OCI-LY7 (cell line): ENCODE measurements at regions not wholly inside any gene's neighbourhood (a gene's known extent, or its start where the extent isn't known, plus 50 kb on each side); places are given as distances from the start of the nearest gene placed in this dataset.

Experiments used
- BruUV-seq: library from RNA; stranded (reverse); fragments of 400-500 nt; replicated peaks from 2 replicates; lab custom pipeline; 2021; lab: Mats Ljungman, UMichigan
- CTCF ChIA-PET: fragments of 300-600 bp; sonication (Branson Sonifier 250); formaldehyde crosslinking; loops from one replicate; lab custom pipeline; 2022; ENCODE audit warnings: antibody characterized with exemption; ENCODE audit not compliant: unreplicated experiment; lab: Charles Lee
- POLR2A ChIA-PET: fragments of 300-600 bp; sonication (Branson Sonifier 250); formaldehyde crosslinking; loops from one replicate; lab custom pipeline; 2022; ENCODE audit warnings: antibody characterized with exemption; lab: Charles Lee
- DNase-seq: peaks from one replicate; pipeline ENCODE4 v3.0.0-alpha.2; 2015; ENCODE audit warnings: low spot score
- H2AFZ ChIP-seq: fragments of 200-600 bp; sonication (generic), shearing (Covaris generic); 2 replicates; pipeline ENCODE4 v1.6.1; 2014; ENCODE audit warnings: mild to moderate bottlenecking, antibody characterized with exemption, low read length, moderate library complexity
- H3K27ac ChIP-seq: fragments of 200-600 bp; sonication (generic); 2 replicates; pipeline ENCODE4 v1.5.1; 2014; ENCODE audit warnings: mixed run types, low read depth, mild to moderate bottlenecking, moderate library complexity, low read length, inconsistent platforms; ENCODE audit not compliant: poor library complexity, severe bottlenecking
- H3K36me3 ChIP-seq: fragments of 200-600 bp; sonication (generic); 2 replicates; pipeline ENCODE4 v1.6.1; 2014; ENCODE audit warnings: mild to moderate bottlenecking, antibody characterized with exemption, low read length, moderate library complexity, mixed read lengths; ENCODE audit not compliant: insufficient read depth
- H3K4me1 ChIP-seq: fragments of 200-600 bp; sonication (generic); 2 replicates; pipeline ENCODE4 v1.5.1; 2014; ENCODE audit warnings: mild to moderate bottlenecking, low read length; ENCODE audit not compliant: insufficient read depth, poor library complexity, severe bottlenecking
- H3K4me2 ChIP-seq: fragments of 200-600 bp; sonication (generic); 2 replicates; pipeline ENCODE4 v1.6.1; 2014; ENCODE audit warnings: mild to moderate bottlenecking, low read length
- H3K4me3 ChIP-seq: fragments of 200-600 bp; sonication (generic); 2 replicates; pipeline ENCODE4 v1.5.1; 2014; ENCODE audit warnings: mild to moderate bottlenecking, low read depth, low read length; ENCODE audit not compliant: poor library complexity, severe bottlenecking
- H3K79me2 ChIP-seq: fragments of 200-600 bp; sonication (generic); 2 replicates; pipeline ENCODE4 v1.6.1; 2016; ENCODE audit warnings: low read depth, mild to moderate bottlenecking, low read length, moderate library complexity, mixed read lengths; ENCODE audit not compliant: insufficient read depth
- H3K9me2 ChIP-seq: fragments of 200-600 bp; sonication (generic); 2 replicates; pipeline ENCODE4 v1.6.1; 2016; ENCODE audit warnings: mild to moderate bottlenecking, low read length, mixed read lengths; ENCODE audit not compliant: insufficient read depth
- H3K9me3 ChIP-seq: fragments of 200-600 bp; sonication (generic); 2 replicates; pipeline ENCODE4 v1.6.1; 2014; ENCODE audit warnings: mild to moderate bottlenecking, mixed run types, low read length, mixed read lengths
- H4K20me1 ChIP-seq: fragments of 200-600 bp; sonication (generic); 2 replicates; pipeline ENCODE4 v1.6.1; 2014; ENCODE audit warnings: mild to moderate bottlenecking, antibody characterized with exemption, low read length, moderate library complexity, mixed read lengths; ENCODE audit not compliant: insufficient read depth
- EZH2phosphoT487 ChIP-seq: fragments of 200-600 bp; sonication (generic); IDR thresholded peaks from 2 replicates; pipeline ENCODE4 v1.6.1; 2018; ENCODE audit warnings: low read depth, borderline replicate concordance, mild to moderate bottlenecking, mixed run types, antibody characterized with exemption, low read length, moderate library complexity, mixed read lengths
- intact Hi-C: fragments of 100-400 bp; cut with micrococcal nuclease; formaldehyde crosslinking; loops from one replicate; pipeline ENCODE4 v1.10.0; 2022; ENCODE audit not compliant: unreplicated experiment
- TF ChIP-seq, protein P1 (sequence below): fragments of 200-600 bp; sonication (generic); conservative IDR thresholded peaks from 2 replicates; pipeline ENCODE4 v1.5.1; 2014; ENCODE audit warnings: mild to moderate bottlenecking, antibody characterized with exemption, low read length, moderate library complexity, mixed read lengths

DNA sequence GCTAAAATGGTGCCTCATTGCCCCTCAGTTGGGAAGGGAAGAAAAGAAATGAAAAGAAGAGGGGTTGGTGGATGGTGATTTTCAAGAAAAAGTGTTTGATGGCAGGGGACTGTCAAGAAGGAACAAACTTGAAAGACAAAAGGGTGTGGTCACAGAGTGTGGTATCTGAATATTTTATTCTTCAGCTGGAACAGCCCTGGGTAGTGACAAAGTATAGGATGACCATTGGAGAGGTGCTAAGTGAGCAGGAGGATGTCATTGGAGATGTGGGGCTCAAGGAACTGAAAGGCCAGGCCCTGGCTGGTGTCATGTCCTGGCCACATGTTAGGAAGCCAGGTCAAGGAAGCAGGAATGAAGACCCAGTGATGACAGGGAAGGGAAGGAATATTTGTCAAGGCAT lies 71.0 kb upstream of the CD55 start:
- no peak overlapping the region for H3K27ac ChIP-seq
- H4K20me1 ChIP-seq, result no peaks in the 10 kb centered on the region
- H3K4me3 ChIP-seq, result no peak overlapping the region
- no peak for TF ChIP-seq EZH2phosphoT487
- TF ChIP-seq, protein P1, sequence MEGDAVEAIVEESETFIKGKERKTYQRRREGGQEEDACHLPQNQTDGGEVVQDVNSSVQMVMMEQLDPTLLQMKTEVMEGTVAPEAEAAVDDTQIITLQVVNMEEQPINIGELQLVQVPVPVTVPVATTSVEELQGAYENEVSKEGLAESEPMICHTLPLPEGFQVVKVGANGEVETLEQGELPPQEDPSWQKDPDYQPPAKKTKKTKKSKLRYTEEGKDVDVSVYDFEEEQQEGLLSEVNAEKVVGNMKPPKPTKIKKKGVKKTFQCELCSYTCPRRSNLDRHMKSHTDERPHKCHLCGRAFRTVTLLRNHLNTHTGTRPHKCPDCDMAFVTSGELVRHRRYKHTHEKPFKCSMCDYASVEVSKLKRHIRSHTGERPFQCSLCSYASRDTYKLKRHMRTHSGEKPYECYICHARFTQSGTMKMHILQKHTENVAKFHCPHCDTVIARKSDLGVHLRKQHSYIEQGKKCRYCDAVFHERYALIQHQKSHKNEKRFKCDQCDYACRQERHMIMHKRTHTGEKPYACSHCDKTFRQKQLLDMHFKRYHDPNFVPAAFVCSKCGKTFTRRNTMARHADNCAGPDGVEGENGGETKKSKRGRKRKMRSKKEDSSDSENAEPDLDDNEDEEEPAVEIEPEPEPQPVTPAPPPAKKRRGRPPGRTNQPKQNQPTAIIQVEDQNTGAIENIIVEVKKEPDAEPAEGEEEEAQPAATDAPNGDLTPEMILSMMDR, result no peak
- no peaks in the 10 kb centered on the region for H3K9me3 ChIP-seq
- POLR2A ChIA-PET, result no interaction called here
- H3K79me2 ChIP-seq, result no peaks in the 10 kb centered on the region
- BruUV-seq, result no TSS peak
- DNase-seq, result no peak
- no peak overlapping the region for H3K4me2 ChIP-seq
- no peaks in the 10 kb centered on the region for H3K4me1 ChIP-seq
- CTCF ChIA-PET, result no interaction called here
- intact Hi-C loops, result no loop called here
- no peak overlapping the region for H2AFZ ChIP-seq
- no peaks in the 10 kb centered on the region for H3K9me2 ChIP-seq
- no peaks in the 10 kb centered on the region for H3K36me3 ChIP-seq

DNA sequence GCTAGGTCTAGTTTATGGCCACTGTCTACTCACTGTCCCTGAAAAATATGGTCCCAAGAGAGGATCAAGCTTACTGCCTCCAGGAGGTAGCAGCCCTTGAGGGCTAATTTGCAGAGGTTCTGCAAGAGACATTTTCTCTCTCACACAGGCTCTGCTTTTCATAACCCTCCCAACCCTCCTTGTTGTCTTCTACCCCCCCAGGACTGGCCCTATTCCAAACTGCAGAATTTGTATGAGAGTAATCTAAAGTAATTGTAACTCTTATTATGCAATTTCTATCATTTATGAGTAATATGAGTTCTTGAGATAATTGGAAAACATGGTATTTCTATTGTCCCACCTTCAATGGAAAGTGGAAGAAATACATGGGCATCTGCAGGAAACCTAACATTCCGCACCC lies 70.4 kb upstream of the CD55 start:
- Histone ChIP-seq H4K20me1 (no peaks in the 10 kb centered on the region), H3K9me2 (no peaks in the 10 kb centered on the region), H3K27ac (no peak overlapping the region), H3K4me3 (no peak overlapping the region), H3K9me3 (no peaks in the 10 kb centered on the region), H3K4me2 (no peak overlapping the region), H3K79me2 (no peaks in the 10 kb centered on the region), H3K36me3 (no peaks in the 10 kb centered on the region), H3K4me1 (no peaks in the 10 kb centered on the region), H2AFZ (no peak overlapping the region)
- ChIA-PET CTCF (no interaction called here), POLR2A (no interaction called here)
- intact Hi-C loops, result no loop called here
- no TSS peak for BruUV-seq
- no peak for DNase-seq
- TF ChIP-seq EZH2phosphoT487, result no peak
- TF ChIP-seq, protein P1, result no peak

DNA sequence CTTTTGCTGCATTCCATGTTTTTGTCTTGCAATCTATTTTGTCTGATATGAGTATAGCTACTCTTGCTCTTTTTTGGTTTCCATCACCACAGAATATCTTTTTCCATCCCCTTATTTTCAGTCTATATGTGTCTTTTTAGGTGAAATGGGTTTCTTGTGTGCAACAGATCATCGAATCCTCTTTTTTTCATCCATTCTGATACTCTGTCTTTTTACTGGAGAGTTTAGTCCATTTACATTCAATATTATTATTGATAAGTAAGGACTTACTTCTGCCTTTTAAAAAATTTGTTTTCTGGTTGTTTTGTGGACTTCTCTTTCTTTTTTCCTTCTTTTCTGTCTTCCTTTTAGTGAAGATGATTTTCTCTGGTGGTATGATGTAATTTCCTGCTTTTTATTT lies 64.6 kb upstream of the CD55 start:
- no peak overlapping the region for H3K27ac ChIP-seq
- H3K9me2 ChIP-seq, result no peaks in the 10 kb centered on the region
- H3K79me2 ChIP-seq, result no peaks in the 10 kb centered on the region
- ChIA-PET POLR2A (no interaction called here), CTCF (no interaction called here)
- no peaks in the 10 kb centered on the region for H3K9me3 ChIP-seq
- H3K36me3 ChIP-seq, result no peaks in the 10 kb centered on the region
- TF ChIP-seq, protein P1, result no peak
- no peak for TF ChIP-seq EZH2phosphoT487
- no peak overlapping the region for H3K4me3 ChIP-seq
- BruUV-seq, result no TSS peak
- no peaks in the 10 kb centered on the region for H4K20me1 ChIP-seq
- no peaks in the 10 kb centered on the region for H3K4me1 ChIP-seq
- no peak overlapping the region for H2AFZ ChIP-seq
- no peak overlapping the region for H3K4me2 ChIP-seq
- intact Hi-C loops, result no loop called here
- no peak for DNase-seq
